ENCODE measurements at regions not wholly inside any gene's neighbourhood (a gene's known extent, or its start where the extent isn't known, plus 50 kb on each side); places are given as distances from the start of the nearest gene placed in this dataset.

DNA sequence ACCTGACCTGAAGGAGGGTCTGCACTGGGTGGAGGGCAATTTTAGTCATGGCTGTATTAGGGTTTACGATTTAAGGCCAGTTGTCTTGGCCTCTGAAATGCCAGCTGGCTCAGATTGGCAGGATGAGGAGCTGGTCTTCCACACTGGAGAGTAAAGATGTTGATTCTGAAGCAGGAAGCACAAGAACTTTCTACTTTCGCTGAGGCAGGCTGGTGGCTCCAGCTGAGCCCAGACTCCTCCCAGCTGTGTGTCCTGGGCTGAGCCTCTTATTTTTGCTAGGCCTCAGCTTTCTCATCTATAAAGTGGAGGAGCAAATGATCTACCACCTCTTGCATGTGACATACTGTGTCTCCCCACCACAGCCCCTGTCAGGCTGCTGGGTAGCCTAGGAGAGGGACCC is 74.4 kb downstream of the MRM1 start:
- ATAC-seq: no peak
- Histone ChIP-seq H3K9me3 (ENCODE audit: control insufficient read depth, low read length) (no peaks in the 10 kb centered on the region), H3K27ac (ENCODE audit: low read length) (no peak overlapping the region), H3K4me3 (ENCODE audit: low read length) (no peak overlapping the region), H3K27me3 (ENCODE audit: control insufficient read depth, insufficient read depth) (no peaks in the 10 kb centered on the region), H3K4me1 (ENCODE audit: control insufficient read depth, insufficient read depth, low read length) (no peaks in the 10 kb centered on the region)
- intact Hi-C loops (cut with DNase I): no loop called here
- DNase-seq: no peak
- WGBS: 47% methylated on average over 2 of the region's 2 CpGs

DNA sequence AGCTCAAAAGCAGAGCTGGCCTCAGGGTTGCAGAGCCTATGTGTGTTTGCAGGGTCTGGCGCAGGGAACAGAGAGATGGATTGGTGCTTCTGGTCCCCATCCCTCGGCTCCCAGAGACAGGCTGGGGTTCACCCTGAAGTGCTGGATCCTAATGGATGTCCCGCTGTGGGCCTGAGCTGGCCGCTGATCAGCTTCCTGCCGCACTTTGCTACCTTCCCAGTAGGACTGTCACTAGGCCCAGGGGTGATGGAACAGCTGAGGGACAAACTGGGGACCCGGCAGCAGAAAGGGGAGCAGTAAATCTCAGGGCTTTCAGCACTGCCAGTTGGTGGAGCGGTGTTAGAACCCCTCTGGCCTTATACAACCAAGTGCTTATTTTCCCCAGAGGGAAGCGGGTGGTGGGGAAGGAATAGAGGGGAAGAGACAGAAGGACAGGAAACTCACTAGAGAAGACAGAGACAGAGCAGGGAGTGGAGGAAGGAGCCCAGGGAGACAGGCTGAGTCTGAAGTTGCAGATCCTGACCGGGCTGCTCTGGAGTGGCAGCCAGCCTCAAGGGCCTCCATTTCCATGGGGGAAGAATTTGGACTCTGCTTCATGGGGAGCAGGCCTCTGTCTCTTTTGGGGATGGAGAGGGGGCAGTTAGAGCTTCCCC is 78.6 kb downstream of the MRM1 start:
- Histone ChIP-seq H3K4me1 (ENCODE audit: control insufficient read depth, insufficient read depth, low read length) (no peaks in the 10 kb centered on the region), H3K27me3 (ENCODE audit: control insufficient read depth, insufficient read depth) (no peaks in the 10 kb centered on the region), H3K9me3 (ENCODE audit: control insufficient read depth, low read length) (no peaks in the 10 kb centered on the region), H3K27ac (ENCODE audit: low read length) (no peak overlapping the region), H3K4me3 (ENCODE audit: low read length) (no peak overlapping the region)
- whole genome bisulfite sequencing: 68% methylated on average over 9 of the region's 9 CpGs
- ATAC-seq: no peak
- intact Hi-C loops (cut with DNase I): no loop called here
- no peak for DNase-seq

DNA sequence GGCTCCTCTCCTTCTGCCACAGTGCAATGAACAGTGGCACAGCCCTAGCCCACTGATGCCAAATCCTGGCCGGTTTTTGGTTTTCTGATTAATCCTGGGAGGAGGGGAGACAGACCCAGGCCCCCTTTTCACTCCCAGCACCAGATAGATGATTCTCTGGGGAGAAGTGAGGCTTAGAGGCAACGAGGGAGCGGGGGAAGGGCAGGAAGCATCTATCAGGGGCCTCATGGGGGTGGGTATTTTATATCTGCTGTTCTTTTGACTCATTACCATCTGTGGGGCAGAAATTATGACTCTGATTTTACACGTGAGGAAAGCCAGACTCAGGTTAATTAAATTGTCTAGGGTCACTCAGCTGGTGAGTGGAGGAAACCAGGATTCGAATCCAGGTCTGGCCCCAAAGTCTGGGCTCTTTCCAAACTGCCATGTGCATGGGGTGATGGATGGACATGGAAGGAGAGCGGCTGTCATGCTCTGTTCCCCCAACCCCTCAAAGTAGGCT is 79.4 kb downstream of the MRM1 start:
- ATAC-seq (no peak), DNase-seq (no peak)
- Histone ChIP-seq H3K4me3 (ENCODE audit: low read length) (no peak overlapping the region), H3K4me1 (ENCODE audit: control insufficient read depth, insufficient read depth, low read length) (no peaks in the 10 kb centered on the region), H3K9me3 (ENCODE audit: control insufficient read depth, low read length) (no peaks in the 10 kb centered on the region), H3K27me3 (ENCODE audit: control insufficient read depth, insufficient read depth) (no peaks in the 10 kb centered on the region), H3K27ac (ENCODE audit: low read length) (no peak overlapping the region)
- intact Hi-C loops (cut with DNase I): no loop called here
- 55% methylated on average over 6 of the region's 6 CpGs for WGBS

- Histone ChIP-seq H3K4me3 (ENCODE audit: low read length) (no peak overlapping the region), H3K27me3 (ENCODE audit: control insufficient read depth, insufficient read depth) (no peaks in the 10 kb centered on the region), H3K9me3 (ENCODE audit: control insufficient read depth, low read length) (no peaks in the 10 kb centered on the region), H3K4me1 (ENCODE audit: control insufficient read depth, insufficient read depth, low read length) (no peaks in the 10 kb centered on the region), H3K27ac (ENCODE audit: low read length) (no peak overlapping the region)
- ATAC-seq (no peak), DNase-seq (no peak)
- 62% methylated on average over 7 of the region's 7 CpGs for WGBS
- intact Hi-C loops (cut with DNase I): no loop called here
Measured at GRCh38 chr17:36682773-36683172, 81.4 kb downstream of the MRM1 start.

DNA sequence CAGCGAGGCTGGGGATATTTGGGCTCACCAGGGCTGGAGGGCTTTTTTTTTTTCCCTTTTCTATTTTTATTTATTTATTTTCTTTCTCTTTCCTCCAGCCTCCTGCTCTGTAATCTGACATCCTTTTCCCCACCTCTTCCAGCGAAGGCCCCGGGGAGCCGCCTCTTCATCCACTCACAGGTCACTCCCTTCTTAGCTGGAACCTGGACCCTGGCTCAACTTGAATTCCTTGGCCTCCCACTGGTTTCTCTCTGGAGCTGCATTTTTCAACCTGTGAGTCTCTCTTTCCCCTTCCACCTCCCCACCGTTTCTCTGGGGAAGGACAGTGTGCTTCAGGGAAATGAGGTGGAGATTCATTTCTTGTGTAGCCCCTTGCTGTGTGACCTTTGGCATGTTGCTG is 82.0 kb downstream of the MRM1 start:
- Histone ChIP-seq H3K4me3 (ENCODE audit: low read length) (no peak overlapping the region), H3K9me3 (ENCODE audit: control insufficient read depth, low read length) (no peaks in the 10 kb centered on the region), H3K27me3 (ENCODE audit: control insufficient read depth, insufficient read depth) (no peaks in the 10 kb centered on the region), H3K4me1 (ENCODE audit: control insufficient read depth, insufficient read depth, low read length) (no peaks in the 10 kb centered on the region), H3K27ac (ENCODE audit: low read length) (no peak overlapping the region)
- no peak for ATAC-seq
- intact Hi-C loops (cut with DNase I): no loop called here
- WGBS: 48% methylated on average over 5 of the region's 5 CpGs
- DNase-seq: no peak

DNA sequence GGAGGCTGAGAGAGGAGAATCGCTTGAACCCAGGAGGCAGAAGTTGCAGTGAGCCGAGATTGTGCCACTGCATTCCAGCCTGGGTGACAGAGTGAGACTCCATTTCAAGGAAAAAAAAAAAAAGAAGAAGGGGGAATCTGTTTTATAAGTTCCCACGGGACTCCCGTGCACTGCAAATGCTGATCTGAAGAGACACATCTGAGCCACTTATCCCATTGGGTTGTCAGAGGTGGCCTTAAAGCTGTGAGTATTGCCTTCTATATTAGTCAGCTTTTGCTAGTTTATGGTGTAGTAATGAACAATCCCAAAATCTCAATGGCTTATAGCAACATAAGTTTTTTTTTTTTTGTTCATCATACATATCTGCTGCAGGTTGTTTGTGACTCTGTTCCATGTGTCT is 82.8 kb downstream of the MRM1 start:
- intact Hi-C loops (cut with DNase I): no loop called here
- no peaks in the 10 kb centered on the region for H3K27me3 ChIP-seq (ENCODE audit: control insufficient read depth, insufficient read depth)

GRCh38 chr17:36686123-36686669 is 84.8 kb downstream of the MRM1 start:
- H3K9me3 ChIP-seq (ENCODE audit: control insufficient read depth, low read length): no peaks in the 10 kb centered on the region
- intact Hi-C loops (cut with DNase I): no loop called here

More for the DNA sequence above, 82.8 kb downstream of the MRM1 start:
- ATAC-seq (no peak), DNase-seq (no peak)
- H3K27ac ChIP-seq (ENCODE audit: low read length): no peak overlapping the region
- WGBS: 71% methylated on average over 4 of the region's 4 CpGs
- no peaks in the 10 kb centered on the region for H3K9me3 ChIP-seq (ENCODE audit: control insufficient read depth, low read length)
- no peak overlapping the region for H3K4me3 ChIP-seq (ENCODE audit: low read length)
- H3K4me1 ChIP-seq (ENCODE audit: control insufficient read depth, insufficient read depth, low read length): no peaks in the 10 kb centered on the region

GRCh38 chr17:36687736-36688135 is 86.4 kb downstream of the MRM1 start:
- intact Hi-C loops (cut with DNase I): no loop called here
- 44% methylated on average over 5 of the region's 5 CpGs for WGBS
- no peaks in the 10 kb centered on the region for H3K4me1 ChIP-seq (ENCODE audit: control insufficient read depth, insufficient read depth, low read length)
- ATAC-seq (no peak), DNase-seq (no peak)
- no peak overlapping the region for H3K27ac ChIP-seq (ENCODE audit: low read length)
- no peaks in the 10 kb centered on the region for H3K27me3 ChIP-seq (ENCODE audit: control insufficient read depth, insufficient read depth)
- no peaks in the 10 kb centered on the region for H3K9me3 ChIP-seq (ENCODE audit: control insufficient read depth, low read length)
- H3K4me3 ChIP-seq (ENCODE audit: low read length): no peak overlapping the region

More at GRCh38 chr17:36686123-36686669, 84.8 kb downstream of the MRM1 start:
- Histone ChIP-seq H3K4me1 (ENCODE audit: control insufficient read depth, insufficient read depth, low read length) (no peaks in the 10 kb centered on the region), H3K4me3 (ENCODE audit: low read length) (no peak overlapping the region), H3K27ac (ENCODE audit: low read length) (no peak overlapping the region), H3K27me3 (ENCODE audit: control insufficient read depth, insufficient read depth) (no peaks in the 10 kb centered on the region)
- WGBS: 59% methylated on average over 15 of the region's 15 CpGs
- DNase-seq (no peak), ATAC-seq (peak in 1 of 2 donors; percentile 31)

GRCh38 chr17:36689089-36689667 is 87.8 kb downstream of the MRM1 start:
- DNase-seq: no peak
- 81% methylated on average over 15 of the region's 15 CpGs for WGBS
- Histone ChIP-seq H3K27me3 (ENCODE audit: control insufficient read depth, insufficient read depth) (no peaks in the 10 kb centered on the region), H3K27ac (ENCODE audit: low read length) (no peak overlapping the region), H3K9me3 (ENCODE audit: control insufficient read depth, low read length) (no peaks in the 10 kb centered on the region), H3K4me1 (ENCODE audit: control insufficient read depth, insufficient read depth, low read length) (no peaks in the 10 kb centered on the region), H3K4me3 (ENCODE audit: low read length) (no peak overlapping the region)
- intact Hi-C loops (cut with DNase I): no loop called here
- ATAC-seq: no peak

- no peaks in the 10 kb centered on the region for H3K27me3 ChIP-seq (ENCODE audit: control insufficient read depth, insufficient read depth)
- no peaks in the 10 kb centered on the region for H3K9me3 ChIP-seq (ENCODE audit: control insufficient read depth, low read length)
- ATAC-seq (no peak), DNase-seq (no peak)
- H3K27ac ChIP-seq (ENCODE audit: low read length): no peak overlapping the region
- intact Hi-C loops (cut with DNase I): no loop called here
- no peaks in the 10 kb centered on the region for H3K4me1 ChIP-seq (ENCODE audit: control insufficient read depth, insufficient read depth, low read length)
- 82% methylated on average over 4 of the region's 4 CpGs for WGBS
- no peak overlapping the region for H3K4me3 ChIP-seq (ENCODE audit: low read length)
Measured at GRCh38 chr17:36690190-36690589, 88.8 kb downstream of the MRM1 start.

GRCh38 chr17:36691606-36692005 is 90.2 kb downstream of the MRM1 start:
- H3K27ac ChIP-seq (ENCODE audit: low read length): no peak overlapping the region
- H3K27me3 ChIP-seq (ENCODE audit: control insufficient read depth, insufficient read depth): no peaks in the 10 kb centered on the region
- WGBS: 86% methylated on average over 3 of the region's 3 CpGs
- H3K4me3 ChIP-seq (ENCODE audit: low read length): no peak overlapping the region
- intact Hi-C loops (cut with DNase I): no loop called here
- DNase-seq (no peak), ATAC-seq (no peak)
- no peaks in the 10 kb centered on the region for H3K9me3 ChIP-seq (ENCODE audit: control insufficient read depth, low read length)
- no peaks in the 10 kb centered on the region for H3K4me1 ChIP-seq (ENCODE audit: control insufficient read depth, insufficient read depth, low read length)
